GM12878 (cell line): ENCODE measurements at regions not wholly inside any gene's neighbourhood (a gene's known extent, or its start where the extent isn't known, plus 50 kb on each side); places are given as distances from the start of the nearest gene placed in this dataset.

Source experiments
- ATAC-seq: fragments of 200-7000 bp; cut with Tn5 transposase; 3 replicates; pipeline ENCODE4 v1.9.1; 2020; ENCODE audit warnings: mild to moderate bottlenecking, moderate library complexity
- BruUV-seq: library from RNA; stranded (reverse); fragments of 400-500 nt; replicated peaks from 2 replicates; lab custom pipeline; 2021; lab: Mats Ljungman, UMichigan
- CTCF ChIA-PET: fragments of 300-600 bp; sonication (Branson Sonifier 250); formaldehyde crosslinking; extraction: SDS; loops from one replicate; lab custom pipeline; 2021; ENCODE audit warnings: inconsistent platforms; lab: Yijun Ruan, JAX
- POLR2A ChIA-PET: fragments of 350-600 bp; formaldehyde crosslinking; extraction: SDS; loops from one replicate; lab custom pipeline; 2021; ENCODE audit warnings: inconsistent platforms; lab: Charles Lee
- RAD21 ChIA-PET: fragments of 300-600 bp; sonication (Branson Sonifier 250); formaldehyde crosslinking; loops from one replicate; lab custom pipeline; 2023; ENCODE audit warnings: antibody characterized with exemption; ENCODE audit not compliant: unreplicated experiment; lab: Charles Lee
- SMC1A ChIA-PET: fragments of 300-600 bp; sonication (Branson Sonifier 250); formaldehyde crosslinking; loops from one replicate; lab custom pipeline; 2023; ENCODE audit not compliant: unreplicated experiment, uncharacterized antibody; lab: Charles Lee
- DNase-seq: peaks from one replicate; pipeline ENCODE4 v3.0.0-alpha.2; 2011; ENCODE audit warnings: low read depth, low spot score
- FAIRE-seq: peaks from 3 replicates; lab custom pipeline; 2011; peaks lifted over from hg19 to GRCh38; lab: Jason Lieb, UNC
- H2AFZ ChIP-seq: 2 replicates; pipeline ENCODE4 v1.6.0; 2011; ENCODE audit warnings: low read depth, low read length, control low read depth; ENCODE audit not compliant: control insufficient read depth
- H3K27ac ChIP-seq: 2 replicates; pipeline ENCODE4 v1.5.1; 2011; ENCODE audit warnings: control low read depth; ENCODE audit not compliant: control insufficient read depth, insufficient read depth
- H3K27me3 ChIP-seq, 2 experiments: replicated peaks in 1 of 2; 2 replicates each; pipeline versions ENCODE4 v1.6.0 to v1.6.1; 2011; ENCODE audit warnings: low read length in 1 of 2; ENCODE audit not compliant: control insufficient read depth in 2 of 2, insufficient read depth in 2 of 2
- H3K36me3 ChIP-seq, 2 experiments: 2 replicates each; pipeline ENCODE4 v1.5.1; 2011; ENCODE audit warnings: low read length in 1 of 2; ENCODE audit not compliant: control insufficient read depth in 2 of 2, insufficient read depth in 2 of 2
- H3K4me1 ChIP-seq: 2 replicates; pipeline ENCODE4 v1.6.1; 2011; ENCODE audit warnings: mild to moderate bottlenecking, low read length, moderate library complexity, mixed read lengths; ENCODE audit not compliant: control insufficient read depth, insufficient read depth
- H3K4me2 ChIP-seq: 2 replicates; pipeline ENCODE4 v1.6.0; 2011; ENCODE audit warnings: control low read depth; ENCODE audit not compliant: control insufficient read depth, insufficient read depth
- H3K4me3 ChIP-seq: fragments of 200-600 bp; sonication (generic); 2 replicates; pipeline ENCODE4 v1.5.1; 2016
- H3K79me2 ChIP-seq: 2 replicates; pipeline ENCODE4 v1.6.0; 2011; ENCODE audit warnings: low read length; ENCODE audit not compliant: control insufficient read depth, insufficient read depth
- H3K9ac ChIP-seq: 2 replicates; pipeline ENCODE4 v1.8.0; 2011; ENCODE audit warnings: low read length, control low read depth, mixed read lengths; ENCODE audit not compliant: control insufficient read depth, insufficient read depth
- H3K9me3 ChIP-seq: replicated peaks from 3 replicates; pipeline ENCODE4 v1.5.1; 2011; ENCODE audit warnings: mild to moderate bottlenecking, low read length; ENCODE audit not compliant: control insufficient read depth, insufficient read depth
- H4K20me1 ChIP-seq: 2 replicates; pipeline ENCODE4 v1.6.0; 2011; ENCODE audit not compliant: control insufficient read depth, insufficient read depth
- JUNB ChIP-seq: IDR thresholded peaks from 2 replicates; pipeline ENCODE4 v1.6.1; 2016; ENCODE audit warnings: antibody characterized with exemption, mild to moderate bottlenecking
- REST ChIP-seq: IDR thresholded peaks from 2 replicates; pipeline ENCODE4 v1.6.1; 2012; ENCODE audit warnings: mild to moderate bottlenecking, low read depth, low read length
- STAT3 ChIP-seq: IDR thresholded peaks from 2 replicates; pipeline ENCODE4 v1.6.1; 2011; ENCODE audit warnings: low read depth, low read length, improper control_type of control experiment
- ZBED1 ChIP-seq: IDR thresholded peaks from 2 replicates; pipeline ENCODE4 v1.6.1; 2016; ENCODE audit warnings: borderline replicate concordance
- WGBS: methylation state at CpG from one replicate; pipeline ENCODE4 v1.1.6; 2016; ENCODE audit warnings: low lambda C conversion rate; ENCODE audit not compliant: insufficient replicate concordance, insufficient coverage; ENCODE audit errors: missing lambda C conversion rate; 5-methylcytosine and 5-hydroxymethylcytosine counted together
- in situ Hi-C: fragments of 300-500 bp; cut with MboI; formaldehyde crosslinking; loops from 9 replicates; pipeline ENCODE4 v1.14.3; 2018; ENCODE audit warnings: mixed read lengths
- intact Hi-C: fragments of 100-400 bp; cut with micrococcal nuclease; formaldehyde crosslinking; loops from one replicate; pipeline ENCODE4 v1.14.2; 2022; ENCODE audit not compliant: unreplicated experiment

- TF ChIP-seq REST = no peak
Measured at GRCh38 chr5:114018186-114018585, 343.7 kb upstream of the KCNN2 start (continued).

- Histone ChIP-seq H3K36me3 (no peaks in the 10 kb centered on the region), H2AFZ (no peak overlapping the region), H3K4me3 (no peak overlapping the region), H3K27me3 (no peaks in the 10 kb centered on the region), H3K79me2 (no peaks in the 10 kb centered on the region), H3K9me3 (no peaks in the 10 kb centered on the region), H3K27ac (no peak overlapping the region), H3K9ac (no peak overlapping the region), H3K4me2 (no peak overlapping the region), H4K20me1 (no peaks in the 10 kb centered on the region), H3K4me1 (no peaks in the 10 kb centered on the region)
- no TSS peak for BruUV-seq
- DNase-seq = no peak
- no peak for ATAC-seq
- FAIRE-seq = no peak
- POLR2A ChIA-PET = no interaction called here
- CTCF ChIA-PET = no interaction called here
- RAD21 ChIA-PET = no interaction called here
- intact Hi-C loops = no loop called here
- WGBS = 0% methylated on average over 2 of the region's 2 CpGs
- no peak for TF ChIP-seq JUNB
- in situ Hi-C loops = no loop called here
- SMC1A ChIA-PET = no interaction called here
Measured at GRCh38 chr5:114038756-114039155, 323.1 kb upstream of the KCNN2 start.

- no TSS peak for BruUV-seq
- ChIA-PET CTCF (no interaction called here), SMC1A (no interaction called here), POLR2A (no interaction called here), RAD21 (no interaction called here)
- Histone ChIP-seq H3K36me3 (no peaks in the 10 kb centered on the region), H3K4me2 (no peak overlapping the region), H3K4me3 (no peak overlapping the region), H3K27ac (no peak overlapping the region), H3K79me2 (no peaks in the 10 kb centered on the region), H3K4me1 (no peaks in the 10 kb centered on the region), H3K9me3 (no peaks in the 10 kb centered on the region), H2AFZ (no peak overlapping the region), H4K20me1 (no peaks in the 10 kb centered on the region), H3K9ac (no peak overlapping the region), H3K27me3 (peaks cover 3 to 5% of the 10 kb centered on the region in 2 experiments; a peak in 2 of 4 replicates)
- WGBS = 0% methylated on average over 2 of the region's 2 CpGs
- ATAC-seq (no peak), FAIRE-seq (no peak), DNase-seq (no peak)
- intact Hi-C loops = no loop called here
- in situ Hi-C loops = no loop called here
- TF ChIP-seq REST (no peak), STAT3 (no peak), ZBED1 (no peak)
Measured at GRCh38 chr5:114050087-114050486, 311.8 kb upstream of the KCNN2 start.
